HEK293 (cell line): ENCODE measurements at regions not wholly inside any gene's neighbourhood (a gene's known extent, or its start where the extent isn't known, plus 50 kb on each side); places are given as distances from the start of the nearest gene placed in this dataset.

Experiments used
- MZF1 ChIP-seq: fragments of 450-650 bp; formaldehyde crosslinking; IDR thresholded peaks from 2 replicates; pipeline ENCODE4 v1.5.1; 2017; ENCODE audit warnings: missing biosample characterization, missing genetic modification characterization, borderline replicate concordance
- REST ChIP-seq: fragments of 450-650 bp; formaldehyde crosslinking; IDR thresholded peaks from 2 replicates; pipeline ENCODE4 v1.5.1; 2016; ENCODE audit warnings: missing biosample characterization, missing genetic modification characterization
- ZBTB7A ChIP-seq: fragments of 450-650 bp; formaldehyde crosslinking; IDR thresholded peaks from 2 replicates; pipeline ENCODE4 v1.5.1; 2016; ENCODE audit warnings: low read depth, missing biosample characterization, missing genetic modification characterization
- ZFP69B ChIP-seq: fragments of 450-650 bp; formaldehyde crosslinking; IDR thresholded peaks from 2 replicates; pipeline ENCODE4 v1.5.1; 2016; ENCODE audit warnings: missing biosample characterization, missing genetic modification characterization
- ZNF501 ChIP-seq: fragments of 450-650 bp; formaldehyde crosslinking; IDR thresholded peaks from 2 replicates; pipeline ENCODE4 v1.5.1; 2016; ENCODE audit warnings: missing biosample characterization, missing genetic modification characterization

- no peak for TF ChIP-seq ZFP69B (tag by site-specific recombination)
- no peak for TF ChIP-seq ZNF501 (tag by site-specific recombination)
- no peak for TF ChIP-seq MZF1 (tag by site-specific recombination)
- TF ChIP-seq ZBTB7A (tag by site-specific recombination) = no peak
- no peak for TF ChIP-seq REST (tag by site-specific recombination)
Observed at GRCh38 chr22:22035771-22036314, 53.3 kb upstream of the TOP3B start.
